OCI-LY7 (cell line): ENCODE measurements at regions not wholly inside any gene's neighbourhood (a gene's known extent, or its start where the extent isn't known, plus 50 kb on each side); places are given as distances from the start of the nearest gene placed in this dataset.

Experiments
- BruUV-seq: library from RNA; stranded (reverse); fragments of 400-500 nt; replicated peaks from 2 replicates; lab custom pipeline; 2021; lab: Mats Ljungman, UMichigan
- CTCF ChIA-PET: fragments of 300-600 bp; sonication (Branson Sonifier 250); formaldehyde crosslinking; loops from one replicate; lab custom pipeline; 2022; ENCODE audit warnings: antibody characterized with exemption; ENCODE audit not compliant: unreplicated experiment; lab: Charles Lee
- POLR2A ChIA-PET: fragments of 300-600 bp; sonication (Branson Sonifier 250); formaldehyde crosslinking; loops from one replicate; lab custom pipeline; 2022; ENCODE audit warnings: antibody characterized with exemption; lab: Charles Lee
- DNase-seq: peaks from one replicate; pipeline ENCODE4 v3.0.0-alpha.2; 2015; ENCODE audit warnings: low spot score
- H2AFZ ChIP-seq: fragments of 200-600 bp; sonication (generic), shearing (Covaris generic); 2 replicates; pipeline ENCODE4 v1.6.1; 2014; ENCODE audit warnings: mild to moderate bottlenecking, antibody characterized with exemption, low read length, moderate library complexity
- H3K27ac ChIP-seq: fragments of 200-600 bp; sonication (generic); 2 replicates; pipeline ENCODE4 v1.5.1; 2014; ENCODE audit warnings: mixed run types, low read depth, mild to moderate bottlenecking, moderate library complexity, low read length, inconsistent platforms; ENCODE audit not compliant: poor library complexity, severe bottlenecking
- H3K36me3 ChIP-seq: fragments of 200-600 bp; sonication (generic); 2 replicates; pipeline ENCODE4 v1.6.1; 2014; ENCODE audit warnings: mild to moderate bottlenecking, antibody characterized with exemption, low read length, moderate library complexity, mixed read lengths; ENCODE audit not compliant: insufficient read depth
- H3K4me1 ChIP-seq: fragments of 200-600 bp; sonication (generic); 2 replicates; pipeline ENCODE4 v1.5.1; 2014; ENCODE audit warnings: mild to moderate bottlenecking, low read length; ENCODE audit not compliant: insufficient read depth, poor library complexity, severe bottlenecking
- H3K4me2 ChIP-seq: fragments of 200-600 bp; sonication (generic); 2 replicates; pipeline ENCODE4 v1.6.1; 2014; ENCODE audit warnings: mild to moderate bottlenecking, low read length
- H3K4me3 ChIP-seq: fragments of 200-600 bp; sonication (generic); 2 replicates; pipeline ENCODE4 v1.5.1; 2014; ENCODE audit warnings: mild to moderate bottlenecking, low read depth, low read length; ENCODE audit not compliant: poor library complexity, severe bottlenecking
- H3K79me2 ChIP-seq: fragments of 200-600 bp; sonication (generic); 2 replicates; pipeline ENCODE4 v1.6.1; 2016; ENCODE audit warnings: low read depth, mild to moderate bottlenecking, low read length, moderate library complexity, mixed read lengths; ENCODE audit not compliant: insufficient read depth
- H3K9me2 ChIP-seq: fragments of 200-600 bp; sonication (generic); 2 replicates; pipeline ENCODE4 v1.6.1; 2016; ENCODE audit warnings: mild to moderate bottlenecking, low read length, mixed read lengths; ENCODE audit not compliant: insufficient read depth
- H3K9me3 ChIP-seq: fragments of 200-600 bp; sonication (generic); 2 replicates; pipeline ENCODE4 v1.6.1; 2014; ENCODE audit warnings: mild to moderate bottlenecking, mixed run types, low read length, mixed read lengths
- H4K20me1 ChIP-seq: fragments of 200-600 bp; sonication (generic); 2 replicates; pipeline ENCODE4 v1.6.1; 2014; ENCODE audit warnings: mild to moderate bottlenecking, antibody characterized with exemption, low read length, moderate library complexity, mixed read lengths; ENCODE audit not compliant: insufficient read depth
- CTCF ChIP-seq: fragments of 200-600 bp; sonication (generic); conservative IDR thresholded peaks from 2 replicates; pipeline ENCODE4 v1.5.1; 2014; ENCODE audit warnings: mild to moderate bottlenecking, antibody characterized with exemption, low read length, moderate library complexity, mixed read lengths
- EZH2phosphoT487 ChIP-seq: fragments of 200-600 bp; sonication (generic); IDR thresholded peaks from 2 replicates; pipeline ENCODE4 v1.6.1; 2018; ENCODE audit warnings: low read depth, borderline replicate concordance, mild to moderate bottlenecking, mixed run types, antibody characterized with exemption, low read length, moderate library complexity, mixed read lengths
- intact Hi-C: fragments of 100-400 bp; cut with micrococcal nuclease; formaldehyde crosslinking; loops from one replicate; pipeline ENCODE4 v1.10.0; 2022; ENCODE audit not compliant: unreplicated experiment

- Histone ChIP-seq H3K4me2 (no peak overlapping the region), H3K27ac (no peak overlapping the region), H3K36me3 (no peaks in the 10 kb centered on the region), H3K79me2 (no peaks in the 10 kb centered on the region), H2AFZ (no peak overlapping the region), H3K9me2 (no peaks in the 10 kb centered on the region), H3K4me1 (no peaks in the 10 kb centered on the region), H3K4me3 (no peak overlapping the region), H3K9me3 (no peaks in the 10 kb centered on the region), H4K20me1 (no peaks in the 10 kb centered on the region)
- CTCF ChIA-PET, result no interaction called here
- no peak for DNase-seq
- POLR2A ChIA-PET, result no interaction called here
- intact Hi-C loops, result no loop called here
- TF ChIP-seq CTCF (no peak), EZH2phosphoT487 (no peak)
- no TSS peak for BruUV-seq
Observed at GRCh38 chr14:25570483-25570882, 520.5 kb upstream of the STXBP6 start.

- Histone ChIP-seq H3K9me2 (no peaks in the 10 kb centered on the region), H3K79me2 (no peaks in the 10 kb centered on the region), H3K4me3 (no peak overlapping the region), H3K27ac (no peak overlapping the region), H4K20me1 (no peaks in the 10 kb centered on the region), H3K4me2 (no peak overlapping the region), H3K9me3 (no peaks in the 10 kb centered on the region), H3K4me1 (no peaks in the 10 kb centered on the region), H3K36me3 (no peaks in the 10 kb centered on the region), H2AFZ (no peak overlapping the region)
- POLR2A ChIA-PET, result no interaction called here
- TF ChIP-seq EZH2phosphoT487, result no peak
- no peak for TF ChIP-seq CTCF
- BruUV-seq, result no TSS peak
- no peak for DNase-seq
- CTCF ChIA-PET, result no interaction called here
- intact Hi-C loops, result no loop called here
Observed at GRCh38 chr14:25557466-25557865, 507.5 kb upstream of the STXBP6 start.

- H3K36me3 ChIP-seq, result no peaks in the 10 kb centered on the region
- BruUV-seq, result no TSS peak
- TF ChIP-seq EZH2phosphoT487, result no peak
- no peak for TF ChIP-seq CTCF
- no peaks in the 10 kb centered on the region for H3K4me1 ChIP-seq
- no peak for DNase-seq
- no peak overlapping the region for H3K27ac ChIP-seq
- POLR2A ChIA-PET, result no interaction called here
- H3K4me3 ChIP-seq, result no peak overlapping the region
- intact Hi-C loops, result no loop called here
- H3K9me3 ChIP-seq, result no peaks in the 10 kb centered on the region
- H3K79me2 ChIP-seq, result no peaks in the 10 kb centered on the region
- H4K20me1 ChIP-seq, result no peaks in the 10 kb centered on the region
- no peak overlapping the region for H3K4me2 ChIP-seq
- no peak overlapping the region for H2AFZ ChIP-seq
- CTCF ChIA-PET, result no interaction called here
- H3K9me2 ChIP-seq, result no peaks in the 10 kb centered on the region
Observed at GRCh38 chr14:25552826-25553225, 502.9 kb upstream of the STXBP6 start.
